ENCODE measurements at regions not wholly inside any gene's neighbourhood (a gene's known extent, or its start where the extent isn't known, plus 50 kb on each side); places are given as distances from the start of the nearest gene placed in this dataset.

DNA sequence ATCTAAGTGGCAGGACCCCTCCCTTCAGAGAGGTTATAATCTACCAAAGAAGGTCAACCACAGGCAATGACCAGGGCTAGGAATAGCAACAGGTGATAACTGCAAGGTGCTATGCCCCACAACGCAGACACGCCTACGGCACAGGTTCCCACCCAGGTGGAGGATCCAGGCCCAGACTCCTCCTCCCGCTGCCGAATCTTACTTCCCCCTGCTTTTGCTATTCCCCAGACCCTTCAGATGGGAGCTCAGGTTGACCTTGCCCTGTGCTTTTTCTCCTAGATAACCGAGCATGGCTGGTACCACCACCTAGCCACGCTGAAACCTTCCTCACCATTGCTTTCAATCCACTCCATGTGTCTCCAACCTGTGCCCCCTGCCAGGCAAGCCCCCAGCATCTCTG lies 142.2 kb upstream of the IGF1R start:
- TF ChIP-seq POLR2AphosphoS5 (IDR thresholded peaks at IDR 0.05; ENCODE audit: low read depth, low read length) = no peak
- no peak for TF ChIP-seq SIN3A (IDR thresholded peaks at IDR 0.05; ENCODE audit: borderline replicate concordance, insufficient read depth, low read length)
- TF ChIP-seq, protein P1, sequence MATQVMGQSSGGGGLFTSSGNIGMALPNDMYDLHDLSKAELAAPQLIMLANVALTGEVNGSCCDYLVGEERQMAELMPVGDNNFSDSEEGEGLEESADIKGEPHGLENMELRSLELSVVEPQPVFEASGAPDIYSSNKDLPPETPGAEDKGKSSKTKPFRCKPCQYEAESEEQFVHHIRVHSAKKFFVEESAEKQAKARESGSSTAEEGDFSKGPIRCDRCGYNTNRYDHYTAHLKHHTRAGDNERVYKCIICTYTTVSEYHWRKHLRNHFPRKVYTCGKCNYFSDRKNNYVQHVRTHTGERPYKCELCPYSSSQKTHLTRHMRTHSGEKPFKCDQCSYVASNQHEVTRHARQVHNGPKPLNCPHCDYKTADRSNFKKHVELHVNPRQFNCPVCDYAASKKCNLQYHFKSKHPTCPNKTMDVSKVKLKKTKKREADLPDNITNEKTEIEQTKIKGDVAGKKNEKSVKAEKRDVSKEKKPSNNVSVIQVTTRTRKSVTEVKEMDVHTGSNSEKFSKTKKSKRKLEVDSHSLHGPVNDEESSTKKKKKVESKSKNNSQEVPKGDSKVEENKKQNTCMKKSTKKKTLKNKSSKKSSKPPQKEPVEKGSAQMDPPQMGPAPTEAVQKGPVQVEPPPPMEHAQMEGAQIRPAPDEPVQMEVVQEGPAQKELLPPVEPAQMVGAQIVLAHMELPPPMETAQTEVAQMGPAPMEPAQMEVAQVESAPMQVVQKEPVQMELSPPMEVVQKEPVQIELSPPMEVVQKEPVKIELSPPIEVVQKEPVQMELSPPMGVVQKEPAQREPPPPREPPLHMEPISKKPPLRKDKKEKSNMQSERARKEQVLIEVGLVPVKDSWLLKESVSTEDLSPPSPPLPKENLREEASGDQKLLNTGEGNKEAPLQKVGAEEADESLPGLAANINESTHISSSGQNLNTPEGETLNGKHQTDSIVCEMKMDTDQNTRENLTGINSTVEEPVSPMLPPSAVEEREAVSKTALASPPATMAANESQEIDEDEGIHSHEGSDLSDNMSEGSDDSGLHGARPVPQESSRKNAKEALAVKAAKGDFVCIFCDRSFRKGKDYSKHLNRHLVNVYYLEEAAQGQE (IDR thresholded peaks at IDR 0.05; ENCODE audit: insufficient read depth in 1 of 2, low read depth in 2 of 2, low read length in 2 of 2) = no peak
- no peak for TF ChIP-seq FOXP2 (optimal IDR thresholded peaks at IDR 0.05; ENCODE audit: borderline replicate concordance, extremely low read depth, extremely low read length, insufficient read depth)

Data from PFSK-1 (cell line).